Liver (tissue), 8 donors: ENCODE measurements at regions not wholly inside any gene's neighbourhood (a gene's known extent, or its start where the extent isn't known, plus 50 kb on each side); places are given as distances from the start of the nearest gene placed in this dataset.

Experiments used
- DNase-seq: peaks from one replicate; pipeline ENCODE4 v3.0.0-alpha.2; 2017; ENCODE audit warnings: low spot score
- H3K27ac ChIP-seq, 2 donors: one replicate each; pipeline ENCODE4 v1.7.0; 2013; ENCODE audit warnings: inconsistent platforms in 2 of 2, low read length in 2 of 2, control low read depth in 1 of 2, low read depth in 1 of 2, mild to moderate bottlenecking in 1 of 2
- H3K27me3 ChIP-seq, 4 donors: one replicate each; pipeline versions ENCODE4 v1.6.1 to v1.7.0; 2013; ENCODE audit warnings: low read length in 3 of 4, inconsistent platforms in 1 of 4, mild to moderate bottlenecking in 1 of 4, moderate library complexity in 1 of 4; ENCODE audit not compliant: control insufficient read depth in 4 of 4, insufficient read depth in 4 of 4
- H3K36me3 ChIP-seq, 4 donors: one replicate each; pipeline versions ENCODE4 v1.6.1 to v1.7.0; 2013; ENCODE audit warnings: low read length in 3 of 4, mild to moderate bottlenecking in 3 of 4, low read depth in 1 of 4, moderate library complexity in 1 of 4; ENCODE audit not compliant: control insufficient read depth in 4 of 4, insufficient read depth in 3 of 4
- H3K4me1 ChIP-seq, 4 donors: one replicate each; pipeline versions ENCODE4 v1.6.1 to v1.7.0; 2013; ENCODE audit warnings: low read length in 3 of 4, mild to moderate bottlenecking in 3 of 4, moderate library complexity in 1 of 4; ENCODE audit not compliant: control insufficient read depth in 4 of 4, insufficient read depth in 4 of 4
- H3K4me3 ChIP-seq, 3 donors: one replicate each; pipeline versions ENCODE4 v1.6.1 to v1.7.0; 2013; ENCODE audit warnings: low read length in 3 of 3, control low read depth in 1 of 3, low read depth in 1 of 3, mild to moderate bottlenecking in 1 of 3
- H3K9ac ChIP-seq, 2 donors: one replicate each; pipeline ENCODE4 v1.7.0; 2013; ENCODE audit warnings: low read length in 2 of 2, mild to moderate bottlenecking in 2 of 2, moderate library complexity in 2 of 2, control low read depth in 1 of 2, low read depth in 1 of 2
- H3K9me3 ChIP-seq, 4 donors: one replicate each; pipeline versions ENCODE4 v1.6.1 to v1.7.0; 2013; ENCODE audit warnings: low read length in 3 of 4; ENCODE audit not compliant: control insufficient read depth in 4 of 4
- ATF3 ChIP-seq: IDR thresholded peaks from 2 replicates; pipeline ENCODE4 v1.6.1; 2016; ENCODE audit warnings: antibody characterized with exemption
- CTCF ChIP-seq: fragments of 150-350 bp; IDR thresholded peaks from 2 replicates; pipeline ENCODE4 v1.5.1; 2017; ENCODE audit warnings: improper control_type of control experiment, low read depth, low read length; ENCODE audit not compliant: missing input control
- EGR1 ChIP-seq, 2 donors: IDR thresholded peaks; 2 replicates each; pipeline ENCODE4 v1.6.1; 2016 to 2018; ENCODE audit warnings: antibody characterized with exemption in 2 of 2, low read depth in 2 of 2
- FOXA1 ChIP-seq: IDR thresholded peaks from 2 replicates; pipeline ENCODE4 v1.6.1; 2016; ENCODE audit warnings: antibody characterized with exemption
- FOXA2 ChIP-seq: IDR thresholded peaks from 2 replicates; pipeline ENCODE4 v1.6.1; 2016; ENCODE audit warnings: antibody characterized with exemption
- GABPA ChIP-seq, 2 donors: IDR thresholded peaks in 1 of 2; conservative IDR thresholded peaks in 1 of 2; 2 replicates each; pipeline ENCODE4 v1.6.1; 2016; ENCODE audit warnings: antibody characterized with exemption in 2 of 2, mild to moderate bottlenecking in 1 of 2, moderate library complexity in 1 of 2
- HNF4A ChIP-seq, 2 donors: conservative IDR thresholded peaks; 2 replicates each; pipeline ENCODE4 v1.6.1; 2016; ENCODE audit warnings: antibody characterized with exemption in 2 of 2, mild to moderate bottlenecking in 2 of 2
- HNF4G ChIP-seq: IDR thresholded peaks from 2 replicates; pipeline ENCODE4 v1.6.1; 2016; ENCODE audit warnings: antibody characterized with exemption
- JUND ChIP-seq, 2 donors: IDR thresholded peaks; 2 replicates each; pipeline ENCODE4 v1.6.1; 2016; ENCODE audit warnings: antibody characterized with exemption in 2 of 2
- NR2F2 ChIP-seq: IDR thresholded peaks from 2 replicates; pipeline ENCODE4 v1.6.1; 2016; ENCODE audit warnings: antibody characterized with exemption
- REST ChIP-seq: IDR thresholded peaks from 2 replicates; pipeline ENCODE4 v1.6.1; 2016; ENCODE audit warnings: antibody characterized with exemption, mild to moderate bottlenecking
- RXRA ChIP-seq, 2 donors: IDR thresholded peaks; 2 replicates each; pipeline ENCODE4 v1.6.1; 2017 to 2018; ENCODE audit warnings: antibody characterized with exemption in 2 of 2, mild to moderate bottlenecking in 1 of 2
- SP1 ChIP-seq: IDR thresholded peaks from 2 replicates; pipeline ENCODE4 v1.6.1; 2018; ENCODE audit warnings: antibody characterized with exemption, mild to moderate bottlenecking
- YY1 ChIP-seq: IDR thresholded peaks from 2 replicates; pipeline ENCODE4 v1.6.1; 2016; ENCODE audit warnings: antibody characterized with exemption, mild to moderate bottlenecking
- ZBTB33 ChIP-seq: IDR thresholded peaks from 2 replicates; pipeline ENCODE4 v1.6.1; 2016; ENCODE audit warnings: antibody characterized with exemption
- WGBS: extraction: QIAGEN DNeasy Blood & Tissue Kit; methylation state at CpG from one replicate; pipeline ENCODE4 v1.1.7; 2013; 5-methylcytosine and 5-hydroxymethylcytosine counted together
- donor health status: healthy.
- donor health status: healthy.
- donor health status: healthy.
- donor health status: healthy.
- donor health status: healthy.

GRCh38 chr16:85324488-85324887 lies 212.2 kb upstream of the CIBAR2 start:
- Histone ChIP-seq H3K27ac (no peak overlapping the region), H3K4me3 (no peak overlapping the region), H3K9ac (no peak overlapping the region), H3K36me3 (no peaks in the 10 kb centered on the region), H3K27me3 (no peaks in the 10 kb centered on the region), H3K4me1 (peaks cover 6 to 23% (median 13%) of the 10 kb centered on the region in 4 donors), H3K9me3 (no peaks in the 10 kb centered on the region)
- 98% methylated on average over 13 of the region's 13 CpGs for WGBS
- TF ChIP-seq SP1 (no peak), FOXA2 (no peak), HNF4A (conservative IDR thresholded peaks at IDR 0.05) (no peak), YY1 (no peak), REST (no peak), EGR1 (IDR thresholded peaks at IDR 0.05; ENCODE audit: low read depth in 2 of 2) (no peak), ATF3 (no peak), CTCF (no peak)
- DNase-seq = no peak

- H3K36me3 ChIP-seq = no peaks in the 10 kb centered on the region
- no peak overlapping the region for H3K9ac ChIP-seq
- H3K4me1 ChIP-seq = peaks cover 6 to 20% (median 12%) of the 10 kb centered on the region in 4 donors
- 90% methylated on average over 12 of the region's 12 CpGs for WGBS
- no peak overlapping the region for H3K4me3 ChIP-seq
- no peaks in the 10 kb centered on the region for H3K27me3 ChIP-seq
- no peak for DNase-seq
- H3K9me3 ChIP-seq = no peaks in the 10 kb centered on the region
- TF ChIP-seq HNF4A (conservative IDR thresholded peaks at IDR 0.05) (no peak), RXRA (IDR thresholded peaks at IDR 0.05) (no peak)
- H3K27ac ChIP-seq = no peak overlapping the region
Observed at GRCh38 chr16:85326113-85326793, 214.0 kb upstream of the CIBAR2 start.

- no peak overlapping the region for H3K27ac ChIP-seq
- no peak overlapping the region for H3K9ac ChIP-seq
- TF ChIP-seq JUND (IDR thresholded peaks at IDR 0.05) (no peak), FOXA1 (no peak), EGR1 (IDR thresholded peaks at IDR 0.05; ENCODE audit: low read depth in 2 of 2) (no peak), GABPA (IDR thresholded peaks at IDR 0.05 in 1 of 2, conservative IDR thresholded peaks at IDR 0.05 in 1 of 2) (no peak), NR2F2 (no peak), HNF4G (no peak), ZBTB33 (no peak), REST (no peak)
- H3K27me3 ChIP-seq = no peaks in the 10 kb centered on the region
- DNase-seq = no peak
- H3K4me1 ChIP-seq = peaks cover under 1 to 15% (median 9%) of the 10 kb centered on the region in 4 donors
- no peaks in the 10 kb centered on the region for H3K36me3 ChIP-seq
- WGBS = 91% methylated on average over 8 of the region's 8 CpGs
- H3K9me3 ChIP-seq = no peaks in the 10 kb centered on the region
- H3K4me3 ChIP-seq = no peak overlapping the region
Observed at GRCh38 chr16:85326794-85327181, 214.5 kb upstream of the CIBAR2 start.
